IMR-90 (cell line): ENCODE measurements at regions not wholly inside any gene's neighbourhood (a gene's known extent, or its start where the extent isn't known, plus 50 kb on each side); places are given as distances from the start of the nearest gene placed in this dataset.

ENCODE experiments used
- ATAC-seq: fragments of 200-7000 bp; cut with Tn5 transposase; 2 replicates; pipeline ENCODE4 v1.9.1; 2020; ENCODE audit warnings: low read depth, mild to moderate bottlenecking, moderate library complexity
- BruUV-seq: library from RNA; stranded (reverse); fragments of 400-500 nt; replicated peaks from 2 replicates; lab custom pipeline; 2021; lab: Mats Ljungman, UMichigan
- CTCF ChIA-PET: fragments of 300-600 bp; formaldehyde crosslinking; extraction: SDS; loops from one replicate; lab custom pipeline; 2021; ENCODE audit warnings: antibody characterized with exemption; lab: Yijun Ruan, JAX
- POLR2A ChIA-PET: fragments of 300-600 bp; sonication (Branson Sonifier 250); formaldehyde crosslinking; loops from one replicate; lab custom pipeline; 2022; ENCODE audit warnings: antibody characterized with exemption; ENCODE audit not compliant: unreplicated experiment; lab: Charles Lee
- DNase-seq: peaks from one replicate; pipeline ENCODE4 v3.0.0; 2013
- H2AFZ ChIP-seq: replicated peaks from 2 replicates; pipeline ENCODE3; 2013; ENCODE audit warnings: low read length, mild to moderate bottlenecking; ENCODE audit not compliant: poor library complexity
- H2AK5ac ChIP-seq: 2 replicates; pipeline ENCODE4 v1.6.1; 2013; ENCODE audit warnings: low read depth, low read length, inconsistent platforms
- H2AK9ac ChIP-seq: replicated peaks from 2 replicates; pipeline ENCODE3; 2013; ENCODE audit warnings: mild to moderate bottlenecking, low read depth, low read length, moderate library complexity; ENCODE audit not compliant: poor library complexity
- H2BK120ac ChIP-seq: 2 replicates; pipeline ENCODE4 v1.6.1; 2013; ENCODE audit warnings: low read depth, low read length, inconsistent platforms
- H2BK15ac ChIP-seq: 3 replicates; pipeline ENCODE4 v1.6.1; 2013; ENCODE audit warnings: low read depth, low read length, inconsistent platforms
- H2BK20ac ChIP-seq: 2 replicates; pipeline ENCODE4 v1.6.1; 2013; ENCODE audit warnings: low read depth, mild to moderate bottlenecking, inconsistent platforms, low read length, moderate library complexity
- H2BK5ac ChIP-seq: 2 replicates; pipeline ENCODE4 v1.6.1; 2013; ENCODE audit warnings: mild to moderate bottlenecking, low read depth, low read length, inconsistent platforms; ENCODE audit not compliant: poor library complexity, severe bottlenecking
- H3K14ac ChIP-seq: replicated peaks from 2 replicates; pipeline ENCODE4 v1.6.1; 2013; ENCODE audit warnings: low read depth, low read length, inconsistent platforms
- H3K18ac ChIP-seq: 2 replicates; pipeline ENCODE4 v1.6.1; 2013; ENCODE audit warnings: low read depth, low read length, control low read depth
- H3K23ac ChIP-seq: 2 replicates; pipeline ENCODE4 v1.6.1; 2013; ENCODE audit warnings: low read depth, low read length, inconsistent platforms
- H3K27ac ChIP-seq: 2 replicates; pipeline ENCODE4 v1.5.1; 2013; ENCODE audit warnings: mild to moderate bottlenecking, control low read depth, low read length; ENCODE audit not compliant: insufficient read depth
- H3K27me3 ChIP-seq: 2 replicates; pipeline ENCODE4 v1.6.1; 2013; ENCODE audit warnings: low read length; ENCODE audit not compliant: control insufficient read depth, insufficient read depth
- H3K36me3 ChIP-seq: 2 replicates; pipeline ENCODE4 v1.6.1; 2013; ENCODE audit warnings: low read length, mixed read lengths; ENCODE audit not compliant: control insufficient read depth, insufficient read depth
- H3K4ac ChIP-seq: 2 replicates; pipeline ENCODE4 v1.6.1; 2013; ENCODE audit warnings: low read depth, low read length, inconsistent platforms
- H3K4me1 ChIP-seq: 2 replicates; pipeline ENCODE4 v1.6.1; 2013; ENCODE audit warnings: low read length, mixed read lengths; ENCODE audit not compliant: control insufficient read depth, insufficient read depth
- H3K4me2 ChIP-seq: 2 replicates; pipeline ENCODE4 v1.6.1; 2013; ENCODE audit warnings: low read depth, mild to moderate bottlenecking, control low read depth, low read length, moderate library complexity
- H3K4me3 ChIP-seq: 2 replicates; pipeline ENCODE4 v1.5.1; 2013; ENCODE audit warnings: low read depth, mild to moderate bottlenecking, control low read depth, low read length, moderate library complexity; ENCODE audit not compliant: insufficient read depth
- H3K56ac ChIP-seq: 2 replicates; pipeline ENCODE4 v1.6.1; 2013; ENCODE audit warnings: low read length, inconsistent platforms; ENCODE audit not compliant: insufficient read depth; ENCODE audit errors: extremely low read depth
- H3K79me1 ChIP-seq, 2 experiments: 2 replicates each; pipeline ENCODE4 v1.6.1; 2013; ENCODE audit warnings: low read length in 2 of 2, inconsistent platforms in 1 of 2, low read depth in 1 of 2
- H3K9ac ChIP-seq: 2 replicates; pipeline ENCODE4 v1.6.1; 2013; ENCODE audit warnings: low read depth, low read length, control low read depth
- H3K9me1 ChIP-seq: 2 replicates; pipeline ENCODE4 v1.6.1; 2013; ENCODE audit warnings: low read length, inconsistent platforms; ENCODE audit not compliant: insufficient read depth
- H3K9me3 ChIP-seq: 2 replicates; pipeline ENCODE4 v1.6.1; 2013; ENCODE audit warnings: low read length; ENCODE audit not compliant: control insufficient read depth, insufficient read depth
- H4K20me1 ChIP-seq: 2 replicates; pipeline ENCODE4 v1.6.1; 2013; ENCODE audit warnings: low read length, inconsistent platforms; ENCODE audit not compliant: insufficient read depth
- H4K5ac ChIP-seq: 2 replicates; pipeline ENCODE4 v1.6.1; 2013; ENCODE audit warnings: mild to moderate bottlenecking, low read depth, low read length, control low read depth
- H4K8ac ChIP-seq, 2 experiments: 2 replicates each; pipeline ENCODE4 v1.6.1; 2013; ENCODE audit warnings: low read depth in 2 of 2, low read length in 2 of 2, control low read depth in 1 of 2, inconsistent platforms in 1 of 2
- H4K91ac ChIP-seq: 2 replicates; pipeline ENCODE4 v1.6.1; 2013; ENCODE audit warnings: low read depth, low read length, inconsistent platforms; ENCODE audit not compliant: insufficient read depth
- BHLHE40 ChIP-seq: fragments of 150-350 bp; IDR thresholded peaks from 2 replicates; pipeline ENCODE4 v1.6.1; 2016; ENCODE audit warnings: mild to moderate bottlenecking, low read depth, low read length
- CEBPB ChIP-seq: IDR thresholded peaks from 2 replicates; pipeline ENCODE4 v1.6.1; 2012; ENCODE audit warnings: low read depth, low read length, improper control_type of control experiment
- CHD1 ChIP-seq: IDR thresholded peaks from 2 replicates; pipeline ENCODE4 v1.6.1; 2012; ENCODE audit warnings: low read depth, low read length, improper control_type of control experiment
- CTCF ChIP-seq: conservative IDR thresholded peaks from 2 replicates; pipeline ENCODE4 v1.5.1; 2012; ENCODE audit warnings: mild to moderate bottlenecking, low read depth, low read length, improper control_type of control experiment
- ELK1 ChIP-seq: fragments of 150-350 bp; IDR thresholded peaks from 2 replicates; pipeline ENCODE4 v1.6.1; 2016; ENCODE audit warnings: low read depth, mild to moderate bottlenecking, low read length, moderate library complexity, borderline replicate concordance
- FOS ChIP-seq: fragments of 150-350 bp; IDR thresholded peaks from 2 replicates; pipeline ENCODE4 v1.6.1; 2016; ENCODE audit warnings: low read depth, low read length
- MAFK ChIP-seq: IDR thresholded peaks from 2 replicates; pipeline ENCODE4 v1.6.1; 2012; ENCODE audit warnings: low read depth, low read length, improper control_type of control experiment
- MAZ ChIP-seq: IDR thresholded peaks from 2 replicates; pipeline ENCODE4 v1.6.1; 2012; ENCODE audit warnings: low read depth, mild to moderate bottlenecking, low read length, improper control_type of control experiment, moderate library complexity, borderline replicate concordance
- MXI1 ChIP-seq: IDR thresholded peaks from 2 replicates; pipeline ENCODE4 v1.6.1; 2012; ENCODE audit warnings: low read depth, mild to moderate bottlenecking, low read length, moderate library complexity, borderline replicate concordance
- NFE2L2 ChIP-seq: fragments of 150-350 bp; IDR thresholded peaks from 2 replicates; pipeline ENCODE4 v1.6.1; 2016; ENCODE audit warnings: low read depth, mild to moderate bottlenecking, low read length
- POLR2A ChIP-seq: IDR thresholded peaks from 2 replicates; pipeline ENCODE4 v1.6.1; 2012; ENCODE audit warnings: mild to moderate bottlenecking, low read depth, low read length
- RAD21 ChIP-seq: IDR thresholded peaks from 2 replicates; pipeline ENCODE4 v1.6.1; 2012; ENCODE audit warnings: low read length, improper control_type of control experiment
- RCOR1 ChIP-seq: IDR thresholded peaks from 2 replicates; pipeline ENCODE4 v1.6.1; 2012; ENCODE audit warnings: mild to moderate bottlenecking, low read length, improper control_type of control experiment; ENCODE audit not compliant: insufficient replicate concordance
- RFX5 ChIP-seq: IDR thresholded peaks from 2 replicates; pipeline ENCODE4 v1.8.0; 2012; ENCODE audit warnings: low read depth, mild to moderate bottlenecking, low read length, moderate library complexity
- SMC3 ChIP-seq: fragments of 150-350 bp; IDR thresholded peaks from 2 replicates; pipeline ENCODE4 v1.6.1; 2016; ENCODE audit warnings: low read depth, mild to moderate bottlenecking, antibody characterized with exemption, low read length, moderate library complexity
- USF2 ChIP-seq: fragments of 150-350 bp; IDR thresholded peaks from 2 replicates; pipeline ENCODE4 v1.6.1; 2017; ENCODE audit warnings: mild to moderate bottlenecking, antibody characterized with exemption, low read length, low read depth
- WGBS, 2 experiments: methylation state at CpG; one replicate each; pipeline versions ENCODE4 v1.1.5 to v1.1.7; 2013; ENCODE audit warnings: missing lambda C conversion rate in 2 of 2; ENCODE audit not compliant: insufficient read length in 1 of 2; ENCODE audit errors: extremely low coverage in 2 of 2; 5-methylcytosine and 5-hydroxymethylcytosine counted together
- dilution Hi-C: fragments of 300-500 bp; cut with HindIII; formaldehyde crosslinking; loops from one replicate; pipeline ENCODE4 v1.14.3; 2018; ENCODE audit warnings: low sequenced_read_pairs; ENCODE audit not compliant: unreplicated experiment
- in situ Hi-C: fragments of 300-500 bp; cut with MboI; formaldehyde crosslinking; loops from 3 replicates; pipeline ENCODE4 v1.14.3; 2019; ENCODE audit warnings: low sequenced_read_pairs, inconsistent platforms, mixed read lengths
- intact Hi-C: fragments of 100-400 bp; cut with micrococcal nuclease; formaldehyde crosslinking; loops from 2 replicates; pipeline ENCODE4 v1.10.0; 2022

GRCh38 chr13:109983447-109983846 is 197.1 kb upstream of the IRS2 start:
- Histone ChIP-seq H2AK9ac (no peak overlapping the region), H4K8ac (no peak overlapping the region), H3K23ac (no peak overlapping the region), H3K4ac (no peak overlapping the region), H3K9ac (no peak overlapping the region), H4K91ac (no peak overlapping the region), H2BK20ac (no peak overlapping the region), H4K20me1 (no peaks in the 10 kb centered on the region), H3K36me3 (no peaks in the 10 kb centered on the region), H3K4me3 (no peak overlapping the region), H4K5ac (no peak overlapping the region), H3K4me1 (peaks cover 4% of the 10 kb centered on the region), H3K56ac (no peak overlapping the region), H3K27me3 (no peaks in the 10 kb centered on the region), H2AFZ (no peak overlapping the region), H3K9me1 (peaks cover 9% of the 10 kb centered on the region; the same call in 1 of the 2 replicates), H3K18ac (no peak overlapping the region), H2BK15ac (no peak overlapping the region), H3K79me1 (no peaks in the 10 kb centered on the region), H3K14ac (no peak overlapping the region), H3K9me3 (no peaks in the 10 kb centered on the region), H2BK5ac (no peak overlapping the region), H2BK120ac (no peak overlapping the region), H3K27ac (no peak overlapping the region), H3K4me2 (no peak overlapping the region), H2AK5ac (no peak overlapping the region)
- CTCF ChIA-PET, result no interaction called here
- WGBS, 2 experiments, result no CpG with 5 or more reads among the region's 7 CpGs
- ATAC-seq (no peak), DNase-seq (no peak)
- BruUV-seq, result no TSS peak
- TF ChIP-seq RCOR1, result no peak
- no peak for TF ChIP-seq MXI1
- TF ChIP-seq RAD21, result no peak
- TF ChIP-seq SMC3, result no peak
- TF ChIP-seq POLR2A, result no peak
- no peak for TF ChIP-seq CTCF
- TF ChIP-seq MAZ, result no peak
- no peak for TF ChIP-seq CHD1
- TF ChIP-seq FOS, result no peak
- TF ChIP-seq RFX5, result no peak
- TF ChIP-seq MAFK, result no peak
- no peak for TF ChIP-seq CEBPB
- TF ChIP-seq ELK1, result no peak
- TF ChIP-seq NFE2L2, result no peak
- no peak for TF ChIP-seq BHLHE40
- no peak for TF ChIP-seq USF2
- intact Hi-C loops (no loop called here), dilution Hi-C loops (no loop called here), in situ Hi-C loops (no loop called here)
- POLR2A ChIA-PET, result no interaction called here
